Activated CD4-positive, alpha-beta T cell treated with anti-CD3 and anti-CD28 coated beads, Interleukin-10, Interleukin-2, amounts not matched to agents 100 ng/mL and 50 ng/mL, durations not matched to agents 16 hours and 8 hours (primary cell): ENCODE measurements at regions not wholly inside any gene's neighbourhood (a gene's known extent, or its start where the extent isn't known, plus 50 kb on each side); places are given as distances from the start of the nearest gene placed in this dataset.
"Not testable (repeated sequence)": the region's sequence is repeated elsewhere in the genome, so short reads cannot be mapped to it uniquely, and the experiment has no call there.

Experiments used
- DNase-seq: peaks from one replicate; pipeline ENCODE4 v3.0.0-alpha.2; 2020

DNA sequence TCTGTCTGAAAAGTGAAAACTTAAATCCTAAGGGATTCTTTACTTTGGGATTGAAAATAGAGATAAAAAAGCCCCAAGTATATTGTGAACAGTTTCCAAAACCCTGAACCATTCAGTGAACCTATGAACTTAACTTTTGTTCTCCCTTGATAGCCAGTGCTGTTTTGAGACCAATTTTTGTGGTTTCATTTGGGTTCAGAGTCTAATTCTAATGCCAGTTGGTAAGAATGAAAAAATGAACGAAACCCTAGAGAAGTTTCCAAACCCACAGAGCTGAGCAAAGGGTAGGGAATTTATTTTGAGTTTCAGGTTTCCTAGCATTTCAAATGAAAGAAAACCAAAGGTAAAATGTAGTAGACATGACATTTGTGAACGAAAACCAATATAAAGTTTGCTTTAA, 1366.8 kb downstream of the EFNA5 start:
- no peak for DNase-seq

DNA sequence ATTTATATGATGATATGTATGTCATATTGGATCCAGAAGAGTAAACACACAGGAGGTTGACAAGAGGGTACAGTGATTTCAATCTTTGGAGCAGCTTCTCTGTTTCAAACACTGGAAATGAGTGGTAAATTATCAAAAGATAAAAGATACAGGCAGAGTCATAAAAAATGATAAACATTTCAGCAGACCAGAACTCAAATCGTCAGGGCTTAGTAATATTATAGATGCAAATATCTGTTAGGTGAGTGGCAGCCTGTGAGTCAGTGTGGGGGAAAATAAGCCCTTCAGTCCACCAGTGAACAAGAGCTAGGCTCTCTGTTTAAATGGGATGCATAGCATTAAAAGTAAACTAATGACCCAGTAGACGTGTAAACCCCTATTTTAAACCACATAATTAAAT, 1378.1 kb downstream of the EFNA5 start:
- no peak for DNase-seq

DNA sequence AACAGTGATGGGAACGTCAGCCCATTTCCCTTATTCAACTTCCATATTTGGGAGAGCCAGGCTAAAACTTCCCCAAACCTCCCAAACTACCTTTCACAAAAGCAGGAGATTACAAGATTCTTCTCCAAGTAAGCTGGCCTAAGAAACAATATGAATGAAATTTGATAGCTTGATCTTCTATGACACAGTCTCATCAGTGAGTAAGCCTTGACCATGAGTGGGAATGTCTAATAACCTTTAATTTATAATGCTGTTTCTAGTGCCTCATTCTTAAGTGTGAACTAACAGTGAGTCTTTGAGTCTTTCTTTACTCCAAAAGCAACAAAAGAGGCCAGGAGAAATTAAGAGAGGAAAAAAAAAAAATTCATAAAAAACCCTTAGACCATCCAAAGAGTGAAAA, 1379.9 kb downstream of the EFNA5 start:
- DNase-seq = no peak

DNA sequence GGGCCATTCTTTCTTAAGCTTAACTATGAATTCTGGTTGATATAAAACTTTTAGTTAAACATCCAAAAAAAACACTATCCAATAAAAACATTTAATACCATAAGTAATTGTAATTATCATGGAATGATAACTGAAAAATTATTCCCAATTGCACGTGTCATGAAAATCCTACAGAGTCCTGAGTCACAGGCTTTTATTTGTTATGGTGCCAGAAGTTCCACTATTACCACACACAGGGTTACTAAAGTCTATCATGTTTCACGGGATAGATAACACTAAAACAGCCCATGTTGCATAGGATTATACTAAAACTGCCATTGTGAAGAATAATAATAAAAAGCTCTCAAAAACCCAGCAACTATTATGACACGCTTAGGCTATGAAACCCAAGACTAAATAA, 1381.8 kb downstream of the EFNA5 start:
- no peak for DNase-seq

DNA sequence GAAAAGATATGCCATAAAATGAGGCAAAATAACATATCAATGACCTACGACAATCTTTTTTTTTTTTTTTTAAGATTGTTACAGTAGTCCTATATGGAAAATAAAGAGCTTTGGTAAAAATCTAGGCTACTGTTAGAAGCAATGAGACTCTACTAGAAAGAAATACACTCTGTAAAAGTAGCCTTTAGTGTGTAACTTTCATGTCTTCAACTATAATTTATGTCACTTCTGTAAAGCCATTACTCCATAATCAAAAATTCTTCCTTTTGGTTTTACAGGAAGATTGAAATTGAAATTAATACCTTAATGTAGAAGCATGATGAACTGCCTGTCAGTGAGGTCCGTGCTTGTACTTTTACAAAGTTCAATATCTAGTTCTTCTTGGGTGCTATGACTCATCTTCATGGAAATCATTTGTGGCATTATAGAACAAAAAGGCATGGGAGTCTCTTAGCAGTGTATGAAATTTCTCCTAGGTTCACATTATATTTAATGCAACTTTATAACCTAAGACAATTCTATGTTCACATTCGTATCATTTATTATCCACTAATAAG, 1393.1 kb downstream of the EFNA5 start:
- no peak for DNase-seq

DNA sequence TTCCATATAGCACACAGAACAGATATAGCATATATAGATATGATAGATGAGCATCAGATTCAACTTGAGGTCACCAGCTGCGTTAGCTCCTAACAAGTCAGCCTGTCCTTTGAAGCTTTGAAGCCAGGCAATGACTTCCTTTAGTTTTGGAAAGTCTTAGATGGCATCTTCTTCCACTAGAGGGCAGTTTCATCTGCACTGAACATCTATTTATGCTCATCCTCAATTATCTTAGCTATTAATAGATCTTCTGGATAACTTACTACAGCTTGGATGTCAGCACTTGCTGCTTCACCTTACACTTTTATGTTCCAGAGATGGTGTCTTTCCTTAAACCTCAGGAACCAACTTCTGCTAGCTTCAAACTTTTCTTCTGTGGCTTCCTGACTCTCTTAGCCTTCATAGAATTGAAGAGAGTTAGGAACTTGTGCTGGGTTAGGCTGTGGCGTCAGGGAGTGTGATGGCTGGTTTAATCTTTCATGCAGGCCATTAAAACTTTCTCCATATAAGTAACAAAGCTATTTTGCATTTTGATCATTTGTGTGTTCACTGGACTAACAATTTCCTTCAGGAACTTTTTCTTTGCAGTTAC, 1401.4 kb downstream of the EFNA5 start:
- no peak for DNase-seq

DNA sequence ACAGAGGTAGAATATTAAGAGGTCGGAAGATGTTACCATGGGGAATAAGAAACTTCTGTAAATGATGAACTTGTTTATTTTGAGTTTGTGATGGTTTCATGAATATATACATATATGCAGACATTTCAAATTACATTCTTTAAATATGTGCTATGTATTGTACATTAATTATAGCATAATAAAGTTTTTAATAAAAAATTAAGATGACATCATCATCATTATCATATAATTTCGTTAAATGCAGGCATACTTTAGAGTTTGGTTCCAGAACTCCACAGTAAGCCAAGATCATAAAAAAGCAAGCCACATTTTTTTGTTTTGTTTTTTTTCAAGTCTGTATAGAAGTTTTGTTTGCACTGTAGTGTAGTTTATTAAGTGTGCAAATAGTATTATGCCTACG, 1403.5 kb downstream of the EFNA5 start:
- DNase-seq = no peak

DNA sequence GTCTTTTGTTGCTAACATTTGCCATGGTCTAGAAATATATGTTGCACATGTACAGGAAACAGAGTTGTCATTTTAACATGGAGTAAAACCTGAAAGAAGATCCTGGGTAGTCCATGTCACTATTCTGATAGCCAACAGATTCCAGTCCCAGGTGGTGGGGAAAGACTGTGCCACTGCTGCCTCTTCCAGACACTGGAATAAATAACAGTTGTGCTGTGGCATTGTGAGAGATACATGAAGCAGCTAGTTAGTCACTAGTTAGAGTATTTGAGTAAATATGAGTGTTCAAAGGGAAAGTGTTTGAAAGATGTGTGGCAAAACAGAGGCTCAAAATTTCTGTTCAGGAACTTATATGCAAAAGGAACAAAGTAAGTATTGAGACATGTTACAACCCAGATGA, 1408.3 kb downstream of the EFNA5 start:
- no peak for DNase-seq

DNA sequence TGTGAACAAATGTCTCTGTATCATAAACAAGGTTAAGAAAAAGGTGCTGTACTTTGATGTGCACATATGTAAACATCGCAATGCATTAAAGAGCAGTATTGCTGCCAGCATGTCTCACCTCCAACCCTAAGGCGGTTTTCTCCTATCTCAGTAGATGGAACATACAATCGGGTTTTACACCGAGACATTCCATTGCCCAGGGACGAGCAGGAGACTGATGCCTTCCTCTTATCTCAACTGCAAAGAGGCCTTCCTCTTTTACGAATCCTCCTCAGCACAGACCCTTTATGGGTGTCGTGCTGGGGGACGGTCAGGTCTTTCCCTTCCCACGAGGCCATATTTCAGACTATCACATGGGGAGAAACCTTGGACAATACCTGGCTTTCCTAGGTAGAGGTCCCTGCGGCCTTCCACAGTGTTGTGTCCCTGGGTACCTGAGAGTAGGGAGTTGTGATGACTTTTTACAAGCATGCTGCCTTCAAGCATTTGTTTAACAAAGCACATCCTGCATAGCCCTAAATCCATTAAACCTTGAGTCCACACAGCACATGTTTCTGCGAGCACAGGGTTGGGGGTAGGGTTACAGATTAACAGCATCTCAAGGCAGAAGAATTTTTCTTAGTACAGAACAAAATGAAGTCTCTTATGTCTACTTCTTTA, 1411.2 kb downstream of the EFNA5 start:
- not testable (repeated sequence) for DNase-seq

DNA sequence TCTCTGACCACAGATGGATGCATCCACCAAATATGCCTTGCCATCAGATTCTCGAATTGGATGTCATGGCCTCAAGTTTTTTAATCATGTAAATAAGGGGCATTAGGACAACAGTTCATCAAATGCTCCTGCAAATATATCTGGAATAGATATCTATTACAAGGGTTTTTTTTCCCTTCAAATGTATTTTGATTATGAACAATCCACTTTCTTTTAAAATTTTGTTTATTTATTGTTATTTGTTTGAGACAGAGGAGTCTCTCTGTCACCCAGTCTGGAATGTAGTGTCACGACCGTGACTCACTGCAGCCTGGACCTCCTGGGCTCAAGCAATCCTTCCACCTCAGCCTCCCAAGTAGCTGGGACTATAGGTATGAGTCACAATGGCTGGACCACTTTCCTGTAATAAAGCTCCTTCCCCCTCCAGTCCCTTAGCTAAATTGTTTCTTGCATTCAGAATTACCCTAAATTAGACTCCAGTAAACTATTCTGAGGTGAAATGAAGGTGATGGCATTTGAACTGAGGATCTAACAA, 1412.1 kb downstream of the EFNA5 start:
- no peak for DNase-seq

DNA sequence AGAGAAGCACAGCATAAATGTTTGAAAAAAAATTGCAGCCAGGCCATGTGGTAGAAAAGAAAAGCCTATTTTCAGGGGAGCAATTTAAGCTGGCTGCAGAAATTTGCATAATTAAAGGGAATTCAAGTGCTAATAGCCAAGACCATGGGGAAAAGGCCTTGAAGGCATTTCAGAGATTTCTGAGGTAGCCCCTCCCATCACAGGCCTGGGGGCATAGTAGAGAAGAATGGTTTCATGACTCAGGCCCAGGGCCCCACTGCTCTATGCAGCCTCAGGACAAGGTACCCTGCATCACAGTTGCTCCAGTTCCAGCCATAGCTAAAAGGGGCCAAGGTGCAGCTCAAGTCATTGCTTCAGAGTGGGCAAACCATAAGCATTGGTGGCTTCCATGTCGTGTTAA, 1416.0 kb downstream of the EFNA5 start:
- no peak for DNase-seq

DNA sequence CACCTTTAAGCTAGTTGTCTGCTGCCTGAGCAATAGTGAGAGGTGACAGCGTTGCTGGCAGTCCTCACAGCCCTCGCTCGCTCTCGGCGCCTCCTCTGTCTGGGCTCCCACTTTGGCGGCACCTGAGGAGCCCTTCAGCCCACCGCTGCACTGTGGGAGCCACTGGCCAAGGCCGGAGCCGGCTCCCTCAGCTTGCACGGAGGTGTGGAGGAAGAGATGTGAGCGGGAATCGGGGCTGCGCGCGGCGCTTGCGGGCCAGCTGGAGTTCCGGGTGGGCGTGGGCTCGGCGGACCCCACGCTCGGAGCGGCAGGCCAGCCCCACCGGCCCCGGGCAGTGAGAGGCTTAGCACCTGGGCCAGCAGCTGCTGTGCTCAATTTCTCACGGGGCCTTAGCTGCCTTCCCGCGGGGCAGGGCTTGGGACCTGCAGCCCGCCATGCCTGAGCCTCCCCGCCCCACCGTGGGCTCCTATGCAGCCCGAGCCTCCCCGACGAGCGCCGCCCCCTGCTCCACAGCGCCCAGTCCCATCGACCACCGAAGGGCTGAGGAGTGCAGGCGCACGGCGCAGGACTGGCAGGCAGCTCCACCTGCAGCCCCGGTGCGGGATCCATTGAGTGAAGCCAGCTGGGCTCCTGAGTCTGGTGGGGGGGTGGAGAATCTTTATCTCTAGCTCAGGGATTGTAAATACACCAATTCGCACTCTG, 1424.5 kb downstream of the EFNA5 start:
- DNase-seq = not testable (repeated sequence)

DNA sequence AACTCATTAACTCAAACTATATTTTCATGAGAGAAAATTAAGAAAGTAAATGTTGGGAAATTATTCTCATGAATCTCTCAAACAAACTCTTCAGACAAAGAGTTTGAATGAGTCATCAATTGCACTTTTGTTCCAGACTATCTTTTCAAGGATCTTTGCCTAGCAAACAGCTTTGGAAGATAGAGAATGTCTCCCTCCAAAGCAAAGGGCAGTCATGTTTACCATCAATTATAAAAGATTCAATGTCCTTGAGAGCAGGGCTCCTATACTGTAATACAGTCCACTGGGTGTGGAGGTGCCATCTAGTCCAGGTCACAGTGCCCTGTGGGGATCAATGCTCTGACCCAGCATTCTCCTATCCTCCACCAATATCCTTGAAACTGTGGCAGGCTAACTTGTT, 1429.3 kb downstream of the EFNA5 start:
- DNase-seq = no peak

DNA sequence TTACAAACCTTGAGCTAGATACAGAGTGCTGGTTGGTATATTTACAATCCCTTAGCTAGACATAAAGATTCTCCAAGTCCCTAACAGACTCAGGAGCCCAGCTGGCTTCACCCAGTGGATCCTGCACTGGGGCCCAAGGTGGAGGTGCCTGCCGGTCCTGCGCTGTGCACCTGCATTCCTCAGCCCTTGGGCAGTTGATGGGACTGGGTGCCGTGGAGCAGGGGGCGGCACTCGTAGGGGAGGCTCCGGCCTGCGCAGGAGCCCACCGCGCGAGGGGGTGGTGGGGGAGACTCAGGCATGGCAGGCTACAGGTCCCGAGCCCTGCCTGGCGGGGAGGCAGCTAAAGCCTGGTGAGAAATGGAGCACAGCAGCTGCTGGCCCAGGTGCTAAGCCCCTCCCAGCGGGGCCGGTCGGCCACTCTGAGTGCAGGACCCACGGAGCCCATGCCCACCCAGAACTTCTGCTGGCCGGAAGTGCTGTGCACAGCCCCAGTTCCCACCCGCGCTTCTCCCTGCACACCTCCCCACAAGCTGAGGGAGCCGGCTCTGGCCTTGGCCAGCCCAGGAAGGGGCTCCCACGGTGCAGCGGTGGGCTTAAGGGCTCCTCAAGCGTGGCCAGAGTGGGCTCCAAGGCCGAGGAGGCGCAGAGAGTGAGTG, 1464.7 kb downstream of the EFNA5 start:
- no peak for DNase-seq

DNA sequence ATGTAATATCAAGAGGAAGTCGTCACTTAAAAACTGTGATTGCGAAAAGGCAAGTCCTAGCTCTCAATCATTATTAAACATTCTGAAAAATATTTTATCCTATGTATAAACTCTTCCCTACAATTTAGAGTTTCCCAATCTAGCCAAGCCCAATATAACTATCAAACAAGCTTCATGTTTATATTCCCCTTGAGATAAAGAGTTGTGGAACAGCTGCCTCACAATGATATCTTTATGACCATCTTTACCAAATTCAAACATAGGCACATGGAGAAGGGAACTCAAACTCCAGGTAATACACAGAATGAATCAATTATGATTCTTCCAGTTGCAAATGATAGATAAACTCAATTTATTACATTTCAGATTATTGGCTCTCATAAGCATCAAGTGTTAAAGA, 1468.7 kb downstream of the EFNA5 start:
- no peak for DNase-seq

DNA sequence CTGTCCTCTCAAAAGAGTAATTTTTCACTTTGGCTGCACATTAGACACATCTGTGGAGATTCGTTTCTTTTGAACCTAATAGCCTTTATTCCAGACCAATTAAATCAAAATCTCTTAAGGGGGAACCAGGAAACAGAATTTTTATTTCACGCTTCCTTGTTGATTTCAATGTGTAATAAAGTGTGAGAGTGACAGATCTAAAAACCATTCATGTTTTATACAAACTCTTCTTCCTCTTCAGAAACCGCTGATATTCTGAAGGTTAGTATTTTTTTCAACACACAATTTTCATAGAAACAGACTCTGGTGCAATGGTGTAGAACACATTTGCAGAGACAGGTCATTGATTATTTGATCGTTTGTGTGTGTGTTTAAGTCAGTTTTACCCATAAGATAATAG, 1469.8 kb downstream of the EFNA5 start:
- DNase-seq = no peak

DNA sequence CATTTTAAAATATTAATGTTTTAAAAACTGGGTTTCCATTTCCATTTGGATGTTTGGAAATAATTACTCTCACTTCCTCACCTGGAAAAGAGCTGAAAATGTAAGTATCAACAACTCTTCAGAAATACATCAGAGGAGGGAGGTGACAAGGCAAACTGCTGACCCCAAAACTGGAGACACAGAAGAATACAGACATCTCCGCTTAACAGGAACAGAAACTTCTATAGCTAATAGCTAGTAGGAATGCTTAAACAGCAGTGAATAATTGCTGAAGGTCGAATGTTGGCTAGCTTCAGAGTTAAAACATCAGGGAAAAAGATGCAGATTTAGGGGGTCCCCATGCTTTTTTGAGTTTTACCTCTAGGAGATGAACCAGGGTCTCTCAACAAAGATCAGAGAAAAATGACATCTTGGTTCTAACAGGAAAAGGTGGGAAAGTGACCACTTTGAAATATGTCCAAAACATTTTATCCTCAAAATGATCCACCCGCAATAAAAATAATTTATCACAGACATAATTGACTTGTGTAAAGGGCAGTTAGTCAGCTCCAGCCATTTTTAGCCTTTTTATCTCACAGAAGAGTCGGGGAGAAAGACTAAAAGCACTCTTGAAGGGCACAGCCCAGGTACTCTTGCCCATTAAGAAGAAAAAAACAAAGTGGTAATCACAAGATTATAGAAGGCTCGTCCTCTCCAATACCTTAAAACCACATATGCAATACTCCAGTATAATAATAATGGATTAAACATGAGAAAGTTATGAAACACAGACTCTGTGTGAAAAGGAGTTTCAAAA, 1474.9 kb downstream of the EFNA5 start:
- no peak for DNase-seq

DNA sequence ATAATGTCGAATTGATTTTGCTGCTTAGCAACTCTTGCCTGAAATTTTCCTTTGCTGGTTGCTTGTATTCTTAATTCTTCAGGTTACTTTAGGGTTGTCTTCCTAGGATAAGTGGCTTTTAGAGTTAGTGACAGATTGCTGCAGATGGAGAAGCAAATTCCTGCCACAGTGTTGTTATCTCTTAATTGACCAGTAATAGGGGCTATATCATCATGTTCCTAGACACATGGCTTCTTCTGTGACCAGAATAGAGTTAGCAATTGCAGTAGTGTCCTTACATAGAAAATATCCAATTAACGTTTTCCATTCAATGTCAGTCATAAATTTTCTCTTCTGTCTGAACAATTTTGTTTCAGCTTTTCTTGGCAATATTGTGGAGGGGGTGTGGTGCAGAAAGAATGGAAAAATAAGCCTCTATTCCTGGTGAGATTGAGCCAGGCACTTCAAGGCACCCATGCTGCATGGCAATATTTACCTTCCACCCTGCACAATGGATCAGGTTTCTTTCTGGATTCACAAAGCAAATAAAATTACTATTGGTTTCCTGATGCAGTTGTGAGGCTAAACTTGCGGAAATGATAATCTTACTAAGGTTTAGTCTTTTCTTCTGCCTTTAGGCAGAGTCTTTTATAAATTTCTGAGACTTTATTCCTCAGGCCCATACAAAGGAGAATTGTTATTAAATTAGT, 1481.5 kb downstream of the EFNA5 start:
- DNase-seq = no peak

DNA sequence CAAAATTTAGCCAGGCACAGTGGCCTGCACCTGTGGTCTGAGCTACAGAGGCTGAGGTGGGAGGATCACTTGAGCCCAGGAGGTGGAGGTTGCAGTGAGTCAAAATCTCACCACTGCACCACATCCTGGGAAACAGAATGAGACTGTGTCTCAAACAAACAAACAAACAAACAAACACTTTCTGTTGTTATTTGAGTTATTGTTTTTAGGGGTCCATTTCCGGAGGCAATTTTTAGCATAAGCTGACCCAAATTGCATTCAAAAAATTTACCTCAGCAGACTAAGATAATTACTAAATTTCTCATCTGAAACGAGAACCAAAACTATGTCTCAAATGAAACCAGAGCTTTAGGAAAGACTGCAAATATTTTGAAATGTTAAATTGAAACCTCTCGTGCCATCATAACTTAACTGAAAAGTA, 1485.1 kb downstream of the EFNA5 start:
- DNase-seq = no peak

DNA sequence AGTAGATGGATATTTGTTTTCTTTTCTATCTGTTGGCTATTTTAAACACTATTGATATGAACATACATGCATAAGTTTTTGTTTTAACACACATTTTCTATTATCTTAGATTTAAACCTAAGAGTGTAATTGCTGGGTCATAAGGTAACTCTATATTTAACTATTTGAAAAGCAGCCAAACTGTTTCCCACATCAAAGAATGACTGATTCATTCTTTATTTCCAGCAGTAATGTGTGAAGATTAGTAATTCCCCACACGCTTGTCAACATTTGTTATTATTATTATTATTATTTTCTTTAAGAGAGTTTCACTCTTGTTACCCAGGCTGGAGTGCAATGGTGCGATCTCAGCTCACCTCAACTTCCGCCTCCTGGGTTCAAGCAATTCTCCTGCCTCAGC, 1495.8 kb downstream of the EFNA5 start:
- DNase-seq = no peak

DNA sequence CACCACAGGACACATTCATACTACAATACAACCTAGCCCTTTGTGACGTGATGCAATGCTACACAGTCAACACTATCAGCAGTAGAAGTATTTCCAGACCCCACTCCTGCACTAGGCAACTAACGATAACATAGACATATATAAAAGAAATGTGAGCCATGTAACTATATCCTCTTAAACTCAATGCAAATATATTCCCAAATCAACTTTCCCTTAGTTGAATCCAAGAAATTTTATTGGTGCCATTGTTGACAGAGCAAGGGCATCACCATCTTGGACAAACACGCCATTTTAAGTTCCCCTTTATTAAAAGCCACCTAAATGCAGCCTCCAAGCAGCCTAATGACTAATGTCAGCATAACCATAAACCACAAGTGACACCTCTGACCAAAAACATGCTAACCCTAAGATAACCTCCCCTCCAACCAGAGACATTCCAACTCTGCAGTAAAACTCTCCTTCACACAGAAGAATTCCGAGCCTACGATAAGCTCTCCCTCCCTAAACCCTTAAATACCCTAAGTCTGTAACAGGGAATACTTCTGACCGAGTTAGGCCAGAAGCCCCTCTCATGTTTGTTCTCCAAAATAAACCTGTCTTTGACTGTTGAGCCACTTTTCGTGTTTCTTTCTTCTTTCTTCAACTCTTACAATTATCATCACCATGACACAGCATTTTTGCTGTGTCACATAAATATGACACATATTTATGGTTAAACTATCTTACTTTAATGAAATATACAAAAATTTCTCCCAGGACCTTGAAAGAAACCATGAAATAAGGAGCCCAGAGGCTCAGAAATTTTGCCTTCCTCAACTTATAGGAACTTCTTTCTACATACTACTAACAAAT, 1497.8 kb downstream of the EFNA5 start:
- no peak for DNase-seq
